ENCODE measurements at regions not wholly inside any gene's neighbourhood (a gene's known extent, or its start where the extent isn't known, plus 50 kb on each side); places are given as distances from the start of the nearest gene placed in this dataset.

- no peaks in the 10 kb centered on the region for H3K9me3 ChIP-seq
- TF ChIP-seq CTCF (IDR thresholded peaks at IDR 0.05), result peak; percentile 87
- intact Hi-C loops (cut with DNase I), result no loop called here
- no peaks in the 10 kb centered on the region for H3K4me1 ChIP-seq
- H3K36me3 ChIP-seq, result no peaks in the 10 kb centered on the region
- H3K27me3 ChIP-seq, result peaks cover 22% of the 10 kb centered on the region
- DNase-seq, result peak; percentile 92
- H3K27ac ChIP-seq, result no peak overlapping the region
- peak; percentile 94 for ATAC-seq
- no peak overlapping the region for H3K4me3 ChIP-seq
Measured at GRCh38 chr21:41068967-41069642, 98.9 kb upstream of the BACE2 start.

GRCh38 chr21:41070284-41070683 lies 97.7 kb upstream of the BACE2 start:
- Histone ChIP-seq H3K9me3 (no peaks in the 10 kb centered on the region), H3K36me3 (no peaks in the 10 kb centered on the region), H3K4me1 (no peaks in the 10 kb centered on the region), H3K27ac (no peak overlapping the region), H3K27me3 (peaks cover 22% of the 10 kb centered on the region), H3K4me3 (no peak overlapping the region)
- intact Hi-C loops (cut with DNase I), result no loop called here
- DNase-seq, result no peak
- no peak for TF ChIP-seq CTCF (IDR thresholded peaks at IDR 0.05)
- ATAC-seq, result no peak

GRCh38 chr21:41071258-41072171 lies 96.4 kb upstream of the BACE2 start:
- DNase-seq, result no peak
- intact Hi-C loops (cut with DNase I), result no loop called here
- Histone ChIP-seq H3K27me3 (peaks cover 22% of the 10 kb centered on the region), H3K36me3 (no peaks in the 10 kb centered on the region), H3K27ac (no peak overlapping the region), H3K4me1 (no peaks in the 10 kb centered on the region), H3K9me3 (no peaks in the 10 kb centered on the region), H3K4me3 (no peak overlapping the region)
- no peak for TF ChIP-seq CTCF (IDR thresholded peaks at IDR 0.05)
- ATAC-seq, result no peak

- H3K27ac ChIP-seq, result no peak overlapping the region
- H3K36me3 ChIP-seq, result no peaks in the 10 kb centered on the region
- H3K4me1 ChIP-seq, result no peaks in the 10 kb centered on the region
- DNase-seq (no peak), ATAC-seq (no peak)
- intact Hi-C loops (cut with DNase I), result no loop called here
- no peak for TF ChIP-seq CTCF (IDR thresholded peaks at IDR 0.05)
- H3K9me3 ChIP-seq, result no peaks in the 10 kb centered on the region
- peaks cover 9% of the 10 kb centered on the region for H3K27me3 ChIP-seq
- no peak overlapping the region for H3K4me3 ChIP-seq
Measured at GRCh38 chr21:41073558-41073957, 94.4 kb upstream of the BACE2 start.

- H3K36me3 ChIP-seq, result no peaks in the 10 kb centered on the region
- intact Hi-C loops (cut with DNase I), result no loop called here
- TF ChIP-seq CTCF (IDR thresholded peaks at IDR 0.05), result no peak
- H3K27me3 ChIP-seq, result peaks cover 3% of the 10 kb centered on the region
- H3K27ac ChIP-seq, result no peak overlapping the region
- no peaks in the 10 kb centered on the region for H3K4me1 ChIP-seq
- DNase-seq (no peak), ATAC-seq (no peak)
- H3K9me3 ChIP-seq, result no peaks in the 10 kb centered on the region
- no peak overlapping the region for H3K4me3 ChIP-seq
Measured at GRCh38 chr21:41074396-41075184, 93.4 kb upstream of the BACE2 start.
